Uterus (tissue), 2 donors: ENCODE measurements at regions not wholly inside any gene's neighbourhood (a gene's known extent, or its start where the extent isn't known, plus 50 kb on each side); places are given as distances from the start of the nearest gene placed in this dataset.

Source experiments
- POLR2A ChIP-seq, 2 donors: fragments of 450-650 bp; IDR thresholded peaks; one replicate each; pipeline ENCODE4 v1.6.1; 2016; ENCODE audit warnings: antibody characterized with exemption in 2 of 2, mild to moderate bottlenecking in 1 of 2, moderate library complexity in 1 of 2
- TF ChIP-seq, protein P1 (sequence below), 4 experiments: fragments of 200-600 bp in 2 of 4; fragments of 450-650 bp in 2 of 4; sonication (generic) in 2 of 4; IDR thresholded peaks; one replicate each; pipeline ENCODE4 v1.5.1; 2016 to 2019; ENCODE audit warnings: antibody characterized with exemption in 4 of 4, mild to moderate bottlenecking in 2 of 4, moderate library complexity in 1 of 4

DNA sequence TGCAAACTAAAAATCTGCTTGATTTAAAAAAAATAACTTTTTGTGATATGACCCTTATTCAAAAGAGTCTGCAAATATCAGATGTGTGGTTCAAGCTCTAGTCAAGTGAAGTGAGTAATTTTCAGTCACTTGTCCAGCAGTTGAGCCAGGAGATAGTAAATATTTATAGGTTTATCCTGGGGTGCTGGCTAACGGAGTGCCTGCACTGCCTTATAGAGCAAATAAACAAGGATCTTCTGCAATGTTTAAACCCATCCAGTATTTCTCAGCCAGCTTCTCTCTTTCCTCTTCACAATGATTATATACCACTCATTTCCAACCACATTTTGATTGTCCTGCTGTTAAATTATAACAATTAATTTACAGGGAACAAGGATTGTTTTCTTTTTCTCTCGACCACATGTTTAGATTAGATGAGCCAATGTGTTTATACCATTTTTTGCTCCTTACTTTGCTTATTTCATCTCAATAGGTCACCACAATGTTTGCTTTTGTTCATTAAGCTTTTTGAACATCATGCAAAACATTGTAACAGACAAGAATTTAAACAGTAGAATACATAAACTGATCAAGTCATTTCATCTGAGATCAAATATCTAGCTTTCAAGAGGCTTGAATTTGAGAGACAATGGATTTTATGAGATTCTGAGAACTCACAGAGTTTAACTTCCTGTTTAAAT lies 60.3 kb upstream of the GREM2 start:
- TF ChIP-seq, protein P1, sequence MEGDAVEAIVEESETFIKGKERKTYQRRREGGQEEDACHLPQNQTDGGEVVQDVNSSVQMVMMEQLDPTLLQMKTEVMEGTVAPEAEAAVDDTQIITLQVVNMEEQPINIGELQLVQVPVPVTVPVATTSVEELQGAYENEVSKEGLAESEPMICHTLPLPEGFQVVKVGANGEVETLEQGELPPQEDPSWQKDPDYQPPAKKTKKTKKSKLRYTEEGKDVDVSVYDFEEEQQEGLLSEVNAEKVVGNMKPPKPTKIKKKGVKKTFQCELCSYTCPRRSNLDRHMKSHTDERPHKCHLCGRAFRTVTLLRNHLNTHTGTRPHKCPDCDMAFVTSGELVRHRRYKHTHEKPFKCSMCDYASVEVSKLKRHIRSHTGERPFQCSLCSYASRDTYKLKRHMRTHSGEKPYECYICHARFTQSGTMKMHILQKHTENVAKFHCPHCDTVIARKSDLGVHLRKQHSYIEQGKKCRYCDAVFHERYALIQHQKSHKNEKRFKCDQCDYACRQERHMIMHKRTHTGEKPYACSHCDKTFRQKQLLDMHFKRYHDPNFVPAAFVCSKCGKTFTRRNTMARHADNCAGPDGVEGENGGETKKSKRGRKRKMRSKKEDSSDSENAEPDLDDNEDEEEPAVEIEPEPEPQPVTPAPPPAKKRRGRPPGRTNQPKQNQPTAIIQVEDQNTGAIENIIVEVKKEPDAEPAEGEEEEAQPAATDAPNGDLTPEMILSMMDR (IDR thresholded peaks at IDR 0.05) = no peak
- no peak for TF ChIP-seq POLR2A (IDR thresholded peaks at IDR 0.05)
